Mesenchymal stem cell (in vitro differentiated cells and primary cell): ENCODE measurements at regions not wholly inside any gene's neighbourhood (a gene's known extent, or its start where the extent isn't known, plus 50 kb on each side); places are given as distances from the start of the nearest gene placed in this dataset.

ENCODE experiments used
- DNase-seq: peaks from one replicate; pipeline ENCODE4 v3.0.0-alpha.2; 2013
- H2AFZ ChIP-seq: one replicate; pipeline ENCODE4 v1.6.1; 2013; ENCODE audit warnings: low read depth, mild to moderate bottlenecking, control low read depth, inconsistent platforms, low read length, moderate library complexity
- H2AK5ac ChIP-seq: 2 replicates; pipeline ENCODE4 v1.6.1; 2013; ENCODE audit warnings: low read length, moderate library complexity, mild to moderate bottlenecking, inconsistent platforms; ENCODE audit not compliant: severe bottlenecking
- H2BK120ac ChIP-seq: one replicate; pipeline ENCODE4 v1.6.1; 2013; ENCODE audit warnings: low read depth, mild to moderate bottlenecking, inconsistent platforms, low read length, moderate library complexity
- H2BK12ac ChIP-seq, 2 experiments: one replicate each; pipeline ENCODE4 v1.6.1; 2013; ENCODE audit warnings: inconsistent platforms in 2 of 2, low read length in 2 of 2, mild to moderate bottlenecking in 2 of 2, moderate library complexity in 2 of 2, control low read depth in 1 of 2
- H2BK15ac ChIP-seq: one replicate; pipeline ENCODE4 v1.6.1; 2013; ENCODE audit warnings: mild to moderate bottlenecking, low read depth, inconsistent platforms; ENCODE audit not compliant: poor library complexity, severe bottlenecking
- H2BK5ac ChIP-seq: 2 replicates; pipeline ENCODE4 v1.6.1; 2013; ENCODE audit warnings: low read depth, mild to moderate bottlenecking, low read length, control low read depth, inconsistent platforms; ENCODE audit not compliant: poor library complexity, severe bottlenecking
- H3K14ac ChIP-seq, 2 experiments: one replicate each; pipeline ENCODE4 v1.6.1; 2013; ENCODE audit warnings: inconsistent platforms in 2 of 2, low read length in 2 of 2, control low read depth in 1 of 2, mild to moderate bottlenecking in 1 of 2, moderate library complexity in 1 of 2
- H3K18ac ChIP-seq, 2 experiments: one replicate each; pipeline ENCODE4 v1.6.1; 2013; ENCODE audit warnings: inconsistent platforms in 2 of 2, low read length in 2 of 2, control low read depth in 1 of 2, low read depth in 1 of 2, mild to moderate bottlenecking in 1 of 2
- H3K23ac ChIP-seq, 2 experiments: one replicate each; pipeline ENCODE4 v1.6.1; 2013; ENCODE audit warnings: inconsistent platforms in 2 of 2, low read length in 2 of 2, mild to moderate bottlenecking in 2 of 2, moderate library complexity in 2 of 2, control low read depth in 1 of 2
- H3K27ac ChIP-seq: 2 replicates; pipeline ENCODE4 v1.5.1; 2013; ENCODE audit warnings: mild to moderate bottlenecking, moderate library complexity, low read length, control low read depth, inconsistent platforms; ENCODE audit not compliant: poor library complexity, severe bottlenecking
- H3K27me3 ChIP-seq, 2 experiments: 2 replicates each; pipeline versions ENCODE4 v1.6.1 to v1.7.0; 2013; ENCODE audit warnings: low read length in 2 of 2, mild to moderate bottlenecking in 2 of 2, moderate library complexity in 2 of 2, control low read depth in 1 of 2, inconsistent platforms in 1 of 2; ENCODE audit not compliant: control insufficient read depth in 1 of 2, insufficient read depth in 1 of 2
- H3K36me3 ChIP-seq, 2 experiments: 2 replicates each; pipeline versions ENCODE4 v1.6.1 to v1.7.0; 2013; ENCODE audit warnings: low read length in 2 of 2, control low read depth in 1 of 2, inconsistent platforms in 1 of 2, low read depth in 1 of 2, mild to moderate bottlenecking in 1 of 2; ENCODE audit not compliant: insufficient read depth in 2 of 2, control insufficient read depth in 1 of 2
- H3K4ac ChIP-seq, 2 experiments: one replicate each; pipeline ENCODE4 v1.6.1; 2013; ENCODE audit warnings: inconsistent platforms in 2 of 2, low read length in 2 of 2, mild to moderate bottlenecking in 2 of 2, moderate library complexity in 2 of 2, control low read depth in 1 of 2, low read depth in 1 of 2
- H3K4me1 ChIP-seq: 2 replicates; pipeline ENCODE4 v1.6.1; 2013; ENCODE audit warnings: low read depth, low read length, control low read depth; ENCODE audit not compliant: control insufficient read depth, insufficient read depth
- H3K4me2 ChIP-seq: 2 replicates; pipeline ENCODE4 v1.6.1; 2013; ENCODE audit warnings: low read length, mild to moderate bottlenecking, inconsistent platforms; ENCODE audit not compliant: poor library complexity, severe bottlenecking
- H3K4me3 ChIP-seq, 2 experiments: 2 replicates each; pipeline versions ENCODE4 v1.5.1 to v1.7.0; 2013; ENCODE audit warnings: low read length in 2 of 2, mild to moderate bottlenecking in 2 of 2, control low read depth in 1 of 2, low read depth in 1 of 2; ENCODE audit not compliant: insufficient read depth in 1 of 2
- H3K79me1 ChIP-seq: replicated peaks from 2 replicates; pipeline ENCODE4 v1.6.1; 2013; ENCODE audit warnings: mild to moderate bottlenecking, control low read depth, low read length, inconsistent platforms; ENCODE audit not compliant: poor library complexity, severe bottlenecking
- H3K9ac ChIP-seq: 2 replicates; pipeline ENCODE4 v1.7.0; 2013; ENCODE audit warnings: mild to moderate bottlenecking, low read length, moderate library complexity
- H3K9me3 ChIP-seq: 2 replicates; pipeline ENCODE4 v1.7.0; 2013; ENCODE audit warnings: mild to moderate bottlenecking, low read length; ENCODE audit not compliant: control insufficient read depth
- H4K8ac ChIP-seq: one replicate; pipeline ENCODE4 v1.6.1; 2013; ENCODE audit warnings: inconsistent platforms, mild to moderate bottlenecking, low read length, moderate library complexity
- H4K91ac ChIP-seq: one replicate; pipeline ENCODE4 v1.6.1; 2013; ENCODE audit warnings: mild to moderate bottlenecking, low read length, inconsistent platforms
- WGBS: methylation state at CpG from one replicate; pipeline ENCODE4 v1.1.7; 2013; ENCODE audit warnings: mixed read lengths; 5-methylcytosine and 5-hydroxymethylcytosine counted together

GRCh38 chr12:20199780-20200179 lies 168.6 kb upstream of the PDE3A start:
- no peak overlapping the region for H3K27ac ChIP-seq
- no peak overlapping the region for H4K8ac ChIP-seq
- H3K4me2 ChIP-seq: no peak overlapping the region
- H3K18ac ChIP-seq: no peak overlapping the region
- no peak overlapping the region for H3K23ac ChIP-seq
- DNase-seq: no peak
- no CpG with 5 or more reads among the region's 3 CpGs for WGBS
- H3K4me3 ChIP-seq: no peak overlapping the region
- H3K9me3 ChIP-seq: no peaks in the 10 kb centered on the region
- no peak overlapping the region for H2BK15ac ChIP-seq
- no peaks in the 10 kb centered on the region for H3K36me3 ChIP-seq
- no peaks in the 10 kb centered on the region for H3K4me1 ChIP-seq
- no peaks in the 10 kb centered on the region for H3K27me3 ChIP-seq
- H2BK12ac ChIP-seq: no peak overlapping the region
- no peak overlapping the region for H3K9ac ChIP-seq
- H3K4ac ChIP-seq: no peak overlapping the region
- H2BK5ac ChIP-seq: no peak overlapping the region
- H2BK120ac ChIP-seq: no peak overlapping the region
- H2AFZ ChIP-seq: no peak overlapping the region
- no peak overlapping the region for H3K14ac ChIP-seq
- H3K79me1 ChIP-seq: no peaks in the 10 kb centered on the region
- no peak overlapping the region for H2AK5ac ChIP-seq
- H4K91ac ChIP-seq: no peak overlapping the region

GRCh38 chr12:20201733-20202132 lies 166.6 kb upstream of the PDE3A start:
- DNase-seq: no peak
- Histone ChIP-seq H3K9ac (no peak overlapping the region), H2BK15ac (no peak overlapping the region), H2AFZ (no peak overlapping the region), H3K4ac (no peak overlapping the region), H2BK120ac (no peak overlapping the region), H3K4me3 (no peak overlapping the region), H3K79me1 (no peaks in the 10 kb centered on the region), H4K91ac (no peak overlapping the region), H3K27me3 (no peaks in the 10 kb centered on the region), H4K8ac (no peak overlapping the region), H2BK12ac (peak overlapping the region in 1 of 2 experiments; percentile 26), H3K14ac (no peak overlapping the region), H3K18ac (no peak overlapping the region), H3K27ac (no peak overlapping the region), H2AK5ac (no peak overlapping the region), H3K9me3 (no peaks in the 10 kb centered on the region), H3K4me2 (no peak overlapping the region), H3K23ac (no peak overlapping the region), H2BK5ac (no peak overlapping the region), H3K36me3 (no peaks in the 10 kb centered on the region), H3K4me1 (no peaks in the 10 kb centered on the region)

GRCh38 chr12:20205854-20206253 lies 162.5 kb upstream of the PDE3A start:
- H3K4me2 ChIP-seq: no peak overlapping the region
- no peaks in the 10 kb centered on the region for H3K9me3 ChIP-seq
- no peak overlapping the region for H3K9ac ChIP-seq

GRCh38 chr12:20206410-20206809 lies 161.9 kb upstream of the PDE3A start:
- Histone ChIP-seq H3K79me1 (no peaks in the 10 kb centered on the region), H4K91ac (no peak overlapping the region), H3K18ac (no peak overlapping the region), H3K4me3 (no peak overlapping the region), H2AFZ (no peak overlapping the region), H2BK120ac (no peak overlapping the region), H3K14ac (no peak overlapping the region), H2AK5ac (no peak overlapping the region), H3K4me2 (no peak overlapping the region), H4K8ac (no peak overlapping the region), H3K36me3 (no peaks in the 10 kb centered on the region), H2BK12ac (no peak overlapping the region), H3K27me3 (no peaks in the 10 kb centered on the region), H3K4ac (no peak overlapping the region), H2BK15ac (no peak overlapping the region), H3K4me1 (no peaks in the 10 kb centered on the region), H2BK5ac (no peak overlapping the region), H3K23ac (no peak overlapping the region), H3K27ac (no peak overlapping the region), H3K9ac (no peak overlapping the region), H3K9me3 (no peaks in the 10 kb centered on the region)
- no CpG with 5 or more reads among the region's 2 CpGs for WGBS
- DNase-seq: peak; percentile 23

More at GRCh38 chr12:20205854-20206253, 162.5 kb upstream of the PDE3A start:
- H2BK5ac ChIP-seq: no peak overlapping the region
- no peak overlapping the region for H3K18ac ChIP-seq
- no peak overlapping the region for H2BK15ac ChIP-seq
- no peaks in the 10 kb centered on the region for H3K79me1 ChIP-seq
- no peaks in the 10 kb centered on the region for H3K4me1 ChIP-seq
- no peak overlapping the region for H2BK12ac ChIP-seq
- H3K4ac ChIP-seq: no peak overlapping the region
- H3K23ac ChIP-seq: no peak overlapping the region
- no peaks in the 10 kb centered on the region for H3K36me3 ChIP-seq
- no peak overlapping the region for H4K8ac ChIP-seq
- H2BK120ac ChIP-seq: no peak overlapping the region
- H3K27ac ChIP-seq: no peak overlapping the region
- no peak overlapping the region for H3K14ac ChIP-seq
- no peak overlapping the region for H4K91ac ChIP-seq
- peak; percentile 17 for DNase-seq
- no peak overlapping the region for H2AK5ac ChIP-seq
- WGBS: 63% methylated on average over 2 of the region's 2 CpGs
- H2AFZ ChIP-seq: no peak overlapping the region
- H3K27me3 ChIP-seq: no peaks in the 10 kb centered on the region
- no peak overlapping the region for H3K4me3 ChIP-seq
